SK-N-SH (cell line): ENCODE measurements at regions not wholly inside any gene's neighbourhood (a gene's known extent, or its start where the extent isn't known, plus 50 kb on each side); places are given as distances from the start of the nearest gene placed in this dataset.

ENCODE experiments used
- CTCF ChIA-PET: fragments of 300-600, 350-600 bp; formaldehyde crosslinking; extraction: SDS; loops from one replicate; lab custom pipeline; 2021; lab: Yijun Ruan, JAX
- POLR2A ChIA-PET: fragments of 350-600 bp; sonication (Branson Sonifier 250); formaldehyde crosslinking; extraction: SDS; loops from one replicate; lab custom pipeline; 2020; ENCODE audit warnings: antibody characterized with exemption, inconsistent platforms; lab: Yijun Ruan, JAX
- DNase-seq: peaks from one replicate; pipeline ENCODE4 v3.0.0; 2012
- H2AFZ ChIP-seq: fragments of 200-600 bp; sonication (generic); 2 replicates; pipeline ENCODE4 v1.8.1; 2016; ENCODE audit warnings: antibody characterized with exemption, mild to moderate bottlenecking, low read depth
- H3F3A ChIP-seq: fragments of 200-600 bp; sonication (generic); replicated peaks from 2 replicates; pipeline ENCODE3; 2016; ENCODE audit warnings: antibody characterized with exemption, mild to moderate bottlenecking; ENCODE audit not compliant: insufficient read depth
- H3K27ac ChIP-seq, 2 experiments: fragments of 200-500 bp in 1 of 2; fragments of 200-600 bp in 1 of 2; sonication (Bioruptor generic) in 1 of 2; sonication (generic), shearing (Covaris generic) in 1 of 2; 2 replicates each; pipeline versions ENCODE4 v1.5.1 to v1.6.1; 2014 to 2016; ENCODE audit warnings: low read depth in 2 of 2, inconsistent platforms in 1 of 2, low read length in 1 of 2, mild to moderate bottlenecking in 1 of 2, mixed read lengths in 1 of 2
- H3K27me3 ChIP-seq: fragments of 200-600 bp; sonication (generic), shearing (Covaris generic); 2 replicates; pipeline ENCODE4 v1.6.1; 2016; ENCODE audit warnings: mixed run types; ENCODE audit not compliant: insufficient read depth
- H3K36me3 ChIP-seq, 2 experiments: fragments of 200-500 bp in 1 of 2; fragments of 200-600 bp in 1 of 2; sonication (Bioruptor generic) in 1 of 2; sonication (generic) in 1 of 2; replicated peaks in 1 of 2; 2 replicates each; pipeline versions ENCODE3 to v1.5.1; 2014 to 2016; ENCODE audit warnings: low read length in 1 of 2, mild to moderate bottlenecking in 1 of 2; ENCODE audit not compliant: insufficient read depth in 2 of 2, control insufficient read depth in 1 of 2
- H3K4me1 ChIP-seq, 2 experiments: fragments of 200-500 bp in 1 of 2; fragments of 200-600 bp in 1 of 2; sonication (Bioruptor generic) in 1 of 2; sonication (generic), shearing (Covaris generic) in 1 of 2; 2 replicates each; pipeline versions ENCODE4 v1.5.1 to v1.6.1; 2014 to 2016; ENCODE audit warnings: low read depth in 1 of 2, low read length in 1 of 2, mixed run types in 1 of 2; ENCODE audit not compliant: insufficient read depth in 2 of 2, control insufficient read depth in 1 of 2
- H3K4me2 ChIP-seq: fragments of 200-600 bp; sonication (generic), shearing (Covaris generic); 2 replicates; pipeline ENCODE4 v1.6.1; 2017; ENCODE audit warnings: mixed run types
- H3K4me3 ChIP-seq, 2 experiments: fragments of 200-500 bp in 1 of 2; fragments of 200-600 bp in 1 of 2; sonication (Bioruptor generic) in 1 of 2; sonication (generic), shearing (Covaris generic) in 1 of 2; 2 replicates each; pipeline versions ENCODE4 v1.5.1 to v1.8.1; 2014 to 2016; ENCODE audit warnings: low read depth in 2 of 2, inconsistent platforms in 1 of 2, low read length in 1 of 2, mild to moderate bottlenecking in 1 of 2, mixed read lengths in 1 of 2, moderate library complexity in 1 of 2
- H3K79me2 ChIP-seq: fragments of 200-600 bp; sonication (generic); 2 replicates; pipeline ENCODE4 v1.8.1; 2017; ENCODE audit warnings: mild to moderate bottlenecking; ENCODE audit not compliant: insufficient read depth
- H3K9ac ChIP-seq: fragments of 200-600 bp; sonication (generic); 2 replicates; pipeline ENCODE4 v1.6.1; 2017; ENCODE audit warnings: mixed run types
- H3K9me2 ChIP-seq: fragments of 200-600 bp; sonication (generic); 2 replicates; pipeline ENCODE4 v1.6.1; 2017; ENCODE audit warnings: mixed run types
- H3K9me3 ChIP-seq: fragments of 200-600 bp; sonication (generic); 2 replicates; pipeline ENCODE4 v1.6.1; 2017; ENCODE audit warnings: mixed run types, mild to moderate bottlenecking, moderate library complexity
- H4K20me1 ChIP-seq: fragments of 200-600 bp; sonication (generic); 2 replicates; pipeline ENCODE4 v1.6.1; 2017; ENCODE audit warnings: mild to moderate bottlenecking, mixed run types; ENCODE audit not compliant: insufficient read depth
- CTCF ChIP-seq: fragments of 200-600 bp; sonication (generic); IDR thresholded peaks from 2 replicates; pipeline ENCODE4 v1.6.1; 2017; ENCODE audit warnings: antibody characterized with exemption, mild to moderate bottlenecking, moderate library complexity
- EP300 ChIP-seq, 2 experiments: IDR thresholded peaks; 2 replicates each; pipeline versions ENCODE4 v1.4.0 to v1.6.1; 2012; ENCODE audit warnings: borderline replicate concordance in 1 of 2, low read depth in 1 of 2, low read length in 1 of 2
- EZH2phosphoT487 ChIP-seq: fragments of 200-600 bp; sonication (generic); IDR thresholded peaks from 2 replicates; pipeline ENCODE4 v1.6.1; 2017; ENCODE audit warnings: low read depth, mixed run types, mild to moderate bottlenecking, antibody characterized with exemption, moderate library complexity, borderline replicate concordance
- FOXJ3 ChIP-seq: sonication (generic); formaldehyde crosslinking; IDR thresholded peaks from 2 replicates; pipeline ENCODE4 v1.5.1; 2020; ENCODE audit warnings: mild to moderate bottlenecking, missing genetic modification reagents
- GABPA ChIP-seq: IDR thresholded peaks from 2 replicates; pipeline ENCODE4 v1.4.0; 2012; ENCODE audit warnings: low read depth, mild to moderate bottlenecking
- IRF3 ChIP-seq: fragments of 150-350 bp; IDR thresholded peaks from 2 replicates; pipeline ENCODE4 v1.6.1; 2016; ENCODE audit warnings: mild to moderate bottlenecking, low read depth, low read length
- NRF1 ChIP-seq: IDR thresholded peaks from 2 replicates; pipeline ENCODE4 v1.6.1; 2012; ENCODE audit warnings: low read depth, mild to moderate bottlenecking, low read length
- PBX3 ChIP-seq: IDR thresholded peaks from 2 replicates; pipeline ENCODE4; 2012
- RAD21 ChIP-seq: IDR thresholded peaks from 2 replicates; pipeline ENCODE4 v1.6.1; 2012; ENCODE audit warnings: mild to moderate bottlenecking, low read length
- RCOR1 ChIP-seq: fragments of 150-350 bp; IDR thresholded peaks from 2 replicates; pipeline ENCODE4 v1.6.1; 2017; ENCODE audit warnings: antibody characterized with exemption, low read length
- REST ChIP-seq: IDR thresholded peaks from 2 replicates; pipeline ENCODE4 v1.6.1; 2012; ENCODE audit warnings: mild to moderate bottlenecking, low read depth, low read length, moderate library complexity
- RFX5 ChIP-seq: IDR thresholded peaks from 2 replicates; pipeline ENCODE4 v1.6.1; 2012; ENCODE audit warnings: mild to moderate bottlenecking, improper control_type of control experiment, low read length
- SIN3A ChIP-seq: IDR thresholded peaks from 2 replicates; pipeline ENCODE4 v1.6.1; 2012; ENCODE audit warnings: low read depth, mild to moderate bottlenecking, low read length, moderate library complexity, borderline replicate concordance
- SMC3 ChIP-seq: IDR thresholded peaks from 2 replicates; pipeline ENCODE4 v1.6.1; 2012; ENCODE audit warnings: low read depth, low read length, improper control_type of control experiment
- TAF1 ChIP-seq: IDR thresholded peaks from 2 replicates; pipeline ENCODE4 v1.6.1; 2012; ENCODE audit warnings: low read depth, mild to moderate bottlenecking, low read length, moderate library complexity, borderline replicate concordance
- TCF12 ChIP-seq: IDR thresholded peaks from 2 replicates; pipeline ENCODE4 v1.4.0; 2012
- TEAD4 ChIP-seq: IDR thresholded peaks from 2 replicates; pipeline ENCODE4 v1.4.0; 2012; ENCODE audit warnings: mild to moderate bottlenecking, borderline replicate concordance; ENCODE audit not compliant: insufficient read depth
- YY1 ChIP-seq: IDR thresholded peaks from 2 replicates; pipeline ENCODE4 v1.4.0; 2012; ENCODE audit warnings: low read depth, mild to moderate bottlenecking
- WGBS: methylation state at CpG from one replicate; pipeline ENCODE4 v1.1.6; 2017; ENCODE audit warnings: low lambda C conversion rate; 5-methylcytosine and 5-hydroxymethylcytosine counted together

GRCh38 chr1:208631092-208631491, 386.9 kb upstream of the PLXNA2 start:
- Histone ChIP-seq H3K36me3 (no peaks in the 10 kb centered on the region), H3K79me2 (no peaks in the 10 kb centered on the region), H3K9me3 (no peaks in the 10 kb centered on the region), H3K4me1 (no peaks in the 10 kb centered on the region), H3F3A (no peaks in the 10 kb centered on the region), H3K27ac (no peak overlapping the region), H2AFZ (no peak overlapping the region), H3K27me3 (no peaks in the 10 kb centered on the region), H3K4me3 (no peak overlapping the region), H3K4me2 (no peak overlapping the region), H4K20me1 (no peaks in the 10 kb centered on the region), H3K9ac (no peak overlapping the region), H3K9me2 (no peaks in the 10 kb centered on the region)
- TF ChIP-seq REST (no peak), EP300 (IDR thresholded peaks at IDR 0.05; ENCODE audit: borderline replicate concordance in 1 of 2, low read depth in 1 of 2, low read length in 1 of 2) (no peak), EZH2phosphoT487 (no peak), GABPA (no peak), RCOR1 (no peak), FOXJ3 (CRISPR knock-in tag) (no peak)
- POLR2A ChIA-PET, result no interaction called here
- 69% methylated on average over 8 of the region's 8 CpGs for WGBS
- CTCF ChIA-PET, result interaction anchor here (1.0 to 1.2 kb wide), 2 partner anchors 21 to 34 kb away, joined by 3 to 4 read pairs; no protein-coding TSS in a partner anchor
- no peak for DNase-seq

GRCh38 chr1:208631506-208631905, 387.3 kb upstream of the PLXNA2 start:
- H3K36me3 ChIP-seq, result no peaks in the 10 kb centered on the region
- CTCF ChIA-PET, result interaction anchor here (0.6 to 1.2 kb wide), 3 partner anchors 21 to 158 kb away, joined by 3 to 4 read pairs (median 4); no protein-coding TSS in a partner anchor
- WGBS, result 54% methylated on average over 4 of the region's 4 CpGs
- H3K9ac ChIP-seq, result no peak overlapping the region
- no peak overlapping the region for H3K4me2 ChIP-seq
- no peaks in the 10 kb centered on the region for H3K79me2 ChIP-seq
- H3K9me3 ChIP-seq, result no peaks in the 10 kb centered on the region
- H4K20me1 ChIP-seq, result no peaks in the 10 kb centered on the region
- no peak overlapping the region for H3K4me3 ChIP-seq
- H3K4me1 ChIP-seq, result no peaks in the 10 kb centered on the region
- no peaks in the 10 kb centered on the region for H3F3A ChIP-seq
- POLR2A ChIA-PET, result no interaction called here
- H2AFZ ChIP-seq, result no peak overlapping the region
- no peak overlapping the region for H3K27ac ChIP-seq
- no peaks in the 10 kb centered on the region for H3K9me2 ChIP-seq
- no peak for DNase-seq
- H3K27me3 ChIP-seq, result no peaks in the 10 kb centered on the region
- TF ChIP-seq RAD21 (no peak), IRF3 (no peak), NRF1 (no peak), TAF1 (no peak), TEAD4 (no peak), PBX3 (no peak), SMC3 (no peak), TCF12 (no peak), RCOR1 (no peak), SIN3A (no peak), CTCF (no peak), RFX5 (no peak), YY1 (no peak)
